ENCODE measurements at regions not wholly inside any gene's neighbourhood (a gene's known extent, or its start where the extent isn't known, plus 50 kb on each side); places are given as distances from the start of the nearest gene placed in this dataset.

DNA sequence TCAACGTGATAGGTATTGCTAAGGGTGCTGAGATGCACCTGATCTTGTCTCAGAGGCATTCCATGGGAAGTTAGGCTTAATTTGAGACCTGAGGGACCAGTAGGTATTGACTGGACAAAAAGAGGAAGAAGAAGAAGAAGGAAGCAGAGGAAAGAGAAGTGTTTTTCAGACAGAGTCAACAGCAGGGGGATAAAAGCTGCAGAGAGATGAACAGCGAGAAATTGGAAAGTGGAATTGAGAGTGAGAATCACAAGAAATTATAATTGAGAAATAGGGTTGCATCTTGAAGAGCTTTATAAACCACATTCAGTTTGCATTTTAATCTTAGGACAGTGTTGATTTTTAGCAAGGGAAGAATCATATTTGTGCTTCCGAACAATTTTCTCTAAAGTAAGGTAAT, 254.0 kb downstream of the CD83 start:
- TF ChIP-seq, protein P1, sequence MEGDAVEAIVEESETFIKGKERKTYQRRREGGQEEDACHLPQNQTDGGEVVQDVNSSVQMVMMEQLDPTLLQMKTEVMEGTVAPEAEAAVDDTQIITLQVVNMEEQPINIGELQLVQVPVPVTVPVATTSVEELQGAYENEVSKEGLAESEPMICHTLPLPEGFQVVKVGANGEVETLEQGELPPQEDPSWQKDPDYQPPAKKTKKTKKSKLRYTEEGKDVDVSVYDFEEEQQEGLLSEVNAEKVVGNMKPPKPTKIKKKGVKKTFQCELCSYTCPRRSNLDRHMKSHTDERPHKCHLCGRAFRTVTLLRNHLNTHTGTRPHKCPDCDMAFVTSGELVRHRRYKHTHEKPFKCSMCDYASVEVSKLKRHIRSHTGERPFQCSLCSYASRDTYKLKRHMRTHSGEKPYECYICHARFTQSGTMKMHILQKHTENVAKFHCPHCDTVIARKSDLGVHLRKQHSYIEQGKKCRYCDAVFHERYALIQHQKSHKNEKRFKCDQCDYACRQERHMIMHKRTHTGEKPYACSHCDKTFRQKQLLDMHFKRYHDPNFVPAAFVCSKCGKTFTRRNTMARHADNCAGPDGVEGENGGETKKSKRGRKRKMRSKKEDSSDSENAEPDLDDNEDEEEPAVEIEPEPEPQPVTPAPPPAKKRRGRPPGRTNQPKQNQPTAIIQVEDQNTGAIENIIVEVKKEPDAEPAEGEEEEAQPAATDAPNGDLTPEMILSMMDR (conservative IDR thresholded peaks at IDR 0.05), result no peak
- TF ChIP-seq EZH2 (IDR thresholded peaks at IDR 0.05; ENCODE audit: low read depth), result no peak
